NCI-H446 (cell line): ENCODE measurements at regions not wholly inside any gene's neighbourhood (a gene's known extent, or its start where the extent isn't known, plus 50 kb on each side); places are given as distances from the start of the nearest gene placed in this dataset.

Experiments
- DNase-seq, 2 experiments: peaks; one replicate each; lab custom pipeline; 2025; lab: John Stamatoyannopoulos, UW

GRCh38 chr18:75158465-75159237 is 50.3 kb downstream of the PTGR3 start:
- no peak for DNase-seq

GRCh38 chr18:75157851-75158250 is 51.1 kb downstream of the PTGR3 start:
- no peak for DNase-seq

GRCh38 chr18:75157381-75157780 is 51.6 kb downstream of the PTGR3 start:
- no peak for DNase-seq

GRCh38 chr18:75156831-75157230 is 52.1 kb downstream of the PTGR3 start:
- no peak for DNase-seq

GRCh38 chr18:75156139-75156750 is 52.7 kb downstream of the PTGR3 start:
- no peak for DNase-seq

DNA sequence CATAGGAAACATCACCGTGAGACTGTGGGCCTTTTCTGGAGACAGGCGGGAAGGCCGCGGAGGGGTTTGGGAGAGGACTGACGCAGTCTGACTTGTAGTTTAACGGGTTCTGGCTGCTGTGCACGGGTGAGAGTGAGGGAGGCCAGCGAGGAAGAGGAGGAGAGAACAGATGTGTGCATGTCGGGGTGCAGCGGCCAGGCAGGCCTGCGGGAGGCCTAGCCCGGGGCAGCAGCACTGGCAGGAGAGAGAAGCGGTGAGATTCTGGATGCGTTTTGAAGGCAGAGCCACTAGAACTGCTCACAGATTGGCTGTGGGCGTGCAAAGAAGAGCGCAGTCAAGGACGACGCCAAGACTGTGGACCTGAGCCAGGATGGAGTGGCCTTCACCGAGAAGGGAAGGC is 53.9 kb downstream of the PTGR3 start:
- no peak for DNase-seq

DNA sequence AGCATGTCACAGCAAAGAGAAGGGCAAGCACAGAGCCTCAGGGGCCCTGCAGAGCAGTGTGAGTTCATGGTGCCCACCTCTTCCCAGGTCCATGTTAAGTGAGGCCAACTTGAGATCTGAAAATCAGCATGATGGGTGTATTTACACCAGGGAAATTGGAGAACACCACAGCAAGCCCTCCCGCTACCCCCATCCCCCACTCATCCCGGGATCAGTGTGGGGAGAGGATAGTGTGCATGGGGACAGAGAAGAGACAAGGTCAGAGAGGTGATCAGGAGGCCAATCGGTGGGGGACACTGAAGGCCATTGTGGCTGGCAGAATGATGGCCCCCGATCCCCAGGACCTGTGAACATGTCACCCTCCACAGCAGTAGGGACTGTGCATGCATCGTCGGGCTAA is 54.7 kb downstream of the PTGR3 start:
- no peak for DNase-seq

DNA sequence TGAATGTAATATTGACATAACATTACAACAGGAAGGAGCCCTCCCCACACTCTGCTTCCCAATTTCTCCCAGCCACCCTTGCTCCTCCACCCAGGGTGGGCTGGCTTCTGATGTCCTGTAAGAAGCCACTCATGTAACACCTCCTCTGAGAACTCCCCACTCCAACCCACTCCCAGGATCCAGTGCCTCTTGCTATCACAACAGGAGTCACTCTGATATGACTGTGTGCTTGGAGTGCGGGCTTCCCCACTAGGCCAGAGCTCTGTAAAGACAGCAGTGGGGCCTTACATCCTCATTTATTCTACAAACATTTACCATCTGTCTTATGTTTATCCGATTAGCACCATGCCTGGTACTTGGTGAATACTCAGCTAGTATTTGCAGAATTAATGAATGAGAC is 65.1 kb downstream of the PTGR3 start:
- DNase-seq = no peak

GRCh38 chr18:75142677-75143076 is 66.3 kb downstream of the PTGR3 start:
- DNase-seq = no peak

GRCh38 chr18:75141734-75142133 is 67.2 kb downstream of the PTGR3 start:
- DNase-seq = no peak

DNA sequence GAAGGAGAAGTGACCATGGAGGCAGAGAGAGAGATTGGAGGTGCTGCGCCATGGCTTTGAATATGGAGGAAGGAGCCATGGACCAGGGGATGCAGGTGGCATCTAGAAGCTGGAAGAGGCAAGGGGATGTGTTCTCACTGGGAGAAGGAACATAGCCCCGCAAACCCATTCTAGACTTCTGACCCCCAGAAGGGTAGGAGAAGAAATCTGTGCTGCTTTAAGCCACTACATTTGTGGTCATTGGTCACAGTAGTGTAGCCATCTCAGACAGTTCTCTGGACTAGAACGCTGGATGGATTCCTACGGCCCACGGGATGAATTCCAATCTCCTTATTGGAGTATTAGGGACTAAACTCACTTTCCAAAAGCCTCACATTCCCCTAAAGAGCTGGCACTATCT is 67.8 kb downstream of the PTGR3 start:
- DNase-seq = no peak

DNA sequence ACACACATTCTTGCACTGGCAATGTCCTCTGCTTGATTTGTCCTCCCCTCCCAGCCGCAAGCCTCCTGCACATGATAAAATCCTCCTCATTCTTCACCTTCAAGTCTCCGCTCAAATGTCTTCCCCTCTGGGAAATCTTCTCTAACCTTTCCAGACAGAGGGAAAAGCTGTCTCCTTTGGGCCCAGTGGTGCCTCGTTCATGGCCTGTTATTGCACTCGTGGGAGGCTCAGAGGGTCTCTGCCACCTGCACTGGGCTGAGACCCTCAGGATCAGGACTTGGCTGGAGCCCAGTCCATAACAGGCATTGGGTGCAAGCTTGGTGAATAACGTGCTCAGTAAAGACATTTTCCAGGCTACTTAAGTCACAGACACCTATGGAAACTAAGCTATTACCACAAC is 68.6 kb downstream of the PTGR3 start:
- no peak for DNase-seq

DNA sequence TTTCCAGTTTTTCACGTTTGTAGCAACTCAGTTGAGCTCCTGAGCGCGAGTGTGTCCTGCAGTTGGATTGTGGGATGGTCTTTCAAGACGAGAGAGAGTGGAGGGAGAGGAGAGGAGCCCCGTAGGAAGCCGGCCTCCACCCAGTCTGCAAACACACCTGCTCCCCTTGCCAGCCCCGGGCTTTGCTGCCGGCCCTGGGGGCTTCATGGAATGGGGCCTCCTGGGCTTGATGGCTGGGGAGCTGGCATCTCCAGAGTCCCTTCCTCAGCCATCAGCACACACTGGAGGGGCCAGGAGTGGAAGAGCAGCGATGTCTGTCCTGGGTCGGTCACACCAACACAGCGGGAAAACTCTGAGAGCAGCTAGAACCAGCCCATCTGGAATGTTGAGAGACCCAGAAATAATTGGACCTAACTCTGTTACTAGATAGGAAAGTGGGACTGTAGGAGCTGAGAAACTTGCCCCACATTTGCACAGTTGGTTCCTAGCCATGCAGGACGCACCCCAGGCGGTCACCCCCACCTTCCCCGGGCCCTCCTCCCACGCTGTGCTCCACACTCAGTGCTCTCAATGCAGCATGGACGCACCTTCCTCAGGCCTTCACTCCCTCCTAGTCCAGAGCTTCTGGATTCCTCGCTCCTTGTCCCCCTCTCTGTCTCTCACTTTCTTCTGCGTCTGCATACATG is 69.6 kb downstream of the PTGR3 start:
- no peak for DNase-seq

- DNase-seq = no peak
These were observed 71.5 kb downstream of the PTGR3 start for GRCh38 chr18:75137346-75137877.

GRCh38 chr18:75135158-75135725 is 73.7 kb downstream of the PTGR3 start:
- no peak for DNase-seq

- DNase-seq = no peak
These were observed 74.3 kb downstream of the PTGR3 start for GRCh38 chr18:75134611-75134975.

GRCh38 chr18:75133721-75134610 is 75.0 kb downstream of the PTGR3 start:
- DNase-seq = no peak

DNA sequence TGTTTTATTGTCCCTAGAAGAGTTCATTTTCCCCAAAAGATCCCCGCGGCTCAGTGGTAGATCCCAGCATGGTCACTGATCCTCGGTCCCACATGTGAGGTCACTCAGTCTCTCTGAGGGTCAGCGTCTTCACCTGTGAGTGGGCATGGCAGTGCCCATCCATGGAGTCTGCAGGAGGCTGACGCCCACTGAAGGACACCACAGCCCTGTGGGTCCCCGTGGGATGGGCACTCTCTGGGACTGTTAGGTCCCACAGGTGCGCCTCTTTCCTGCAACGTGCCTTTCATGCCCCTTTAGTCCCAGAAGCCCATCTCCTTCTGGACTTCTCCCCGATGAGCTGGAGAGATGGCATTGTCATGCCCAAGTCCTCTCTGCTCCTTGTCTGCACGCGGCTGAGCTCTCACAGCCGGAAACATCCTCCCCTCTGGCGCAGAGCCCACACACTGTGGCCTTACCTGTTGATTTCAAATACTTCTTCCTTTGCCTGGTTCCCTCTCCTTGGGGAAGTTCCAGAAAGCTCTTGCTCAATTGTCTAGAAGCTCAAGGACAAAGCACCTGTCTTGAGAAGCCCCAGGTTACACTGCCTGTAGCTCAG is 75.9 kb downstream of the PTGR3 start:
- no peak for DNase-seq

GRCh38 chr18:75132098-75132870 is 76.7 kb downstream of the PTGR3 start:
- no peak for DNase-seq

DNA sequence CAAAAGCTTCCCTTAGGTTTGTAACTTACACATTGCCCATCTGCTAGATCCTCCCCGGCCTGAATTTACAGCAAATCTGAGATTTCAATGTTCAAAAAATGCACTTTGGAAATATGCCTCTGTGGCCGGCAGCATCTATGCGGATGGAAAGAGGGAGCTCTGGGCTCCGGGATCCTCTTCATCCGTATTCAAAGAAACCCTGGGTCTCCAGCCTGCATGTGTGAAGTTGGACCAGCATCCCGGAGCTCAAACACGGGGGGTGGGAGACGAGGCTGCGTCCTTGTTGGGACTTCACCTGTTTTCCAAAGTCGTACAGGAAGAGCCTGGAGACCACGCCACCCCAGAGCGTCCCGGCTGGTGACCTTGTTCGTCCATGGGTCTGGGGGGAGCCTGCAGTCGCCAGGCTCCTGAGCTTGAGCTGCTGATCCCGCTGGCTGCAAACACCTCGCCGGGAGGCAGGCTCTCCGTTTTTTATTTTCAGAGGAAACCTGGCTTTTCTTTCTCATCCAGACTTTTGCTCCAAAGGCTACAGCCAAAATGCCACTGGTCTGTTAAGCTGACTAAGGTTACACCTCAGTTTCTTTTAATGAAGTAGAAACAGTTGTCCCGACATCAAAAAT is 77.4 kb downstream of the PTGR3 start:
- no peak for DNase-seq
